ENCODE measurements at regions not wholly inside any gene's neighbourhood (a gene's known extent, or its start where the extent isn't known, plus 50 kb on each side); places are given as distances from the start of the nearest gene placed in this dataset.

DNA sequence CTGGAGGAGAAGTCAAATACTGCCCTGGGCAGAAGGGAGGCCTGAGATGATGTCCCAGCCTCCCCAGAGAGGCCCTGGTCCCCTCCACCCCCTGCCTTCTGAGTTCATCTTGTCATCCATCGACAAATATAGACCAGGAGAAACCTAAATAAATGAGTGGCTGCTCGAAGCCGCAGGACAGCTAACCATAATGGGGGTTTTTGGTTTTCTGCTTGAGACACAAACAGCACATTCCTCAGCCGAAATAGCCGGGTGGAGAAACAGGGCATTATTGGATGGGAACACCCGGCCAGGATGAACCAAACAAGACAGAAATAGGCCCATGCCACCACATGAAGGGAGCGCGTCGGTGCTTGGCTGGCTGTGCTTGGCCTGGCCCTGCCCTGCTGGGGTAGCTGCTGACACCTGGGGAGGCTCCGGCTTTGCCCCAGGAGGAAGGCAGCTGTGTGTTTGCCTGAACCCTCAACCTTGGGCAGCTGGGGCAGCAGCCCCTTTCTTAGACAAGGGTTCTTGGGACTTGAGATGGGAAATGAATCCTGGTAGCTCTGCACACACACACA, 188.1 kb downstream of the IRX5 start:
- DNase-seq: no peak

GRCh38 chr16:55120408-55120807, 189.7 kb downstream of the IRX5 start:
- DNase-seq: no peak

DNA sequence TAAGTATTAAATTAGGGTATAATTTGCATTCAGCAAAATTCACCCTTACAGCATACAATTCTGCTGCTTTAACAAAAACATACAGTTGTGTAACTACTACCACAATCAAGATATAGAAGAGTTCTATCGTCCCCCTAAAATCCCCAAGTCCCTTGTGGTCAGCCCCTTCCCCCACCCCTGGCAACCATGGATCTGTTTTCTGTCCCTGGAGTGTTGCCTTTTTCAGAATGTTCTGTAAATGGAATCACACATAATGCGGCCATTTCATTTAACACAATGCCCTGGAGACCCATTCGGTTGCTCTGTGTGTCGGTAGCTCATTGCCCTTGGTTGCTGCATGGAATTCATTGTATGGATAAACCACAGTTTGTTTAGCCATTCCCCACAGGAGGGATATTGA, 190.2 kb downstream of the IRX5 start:
- no peak for DNase-seq

DNA sequence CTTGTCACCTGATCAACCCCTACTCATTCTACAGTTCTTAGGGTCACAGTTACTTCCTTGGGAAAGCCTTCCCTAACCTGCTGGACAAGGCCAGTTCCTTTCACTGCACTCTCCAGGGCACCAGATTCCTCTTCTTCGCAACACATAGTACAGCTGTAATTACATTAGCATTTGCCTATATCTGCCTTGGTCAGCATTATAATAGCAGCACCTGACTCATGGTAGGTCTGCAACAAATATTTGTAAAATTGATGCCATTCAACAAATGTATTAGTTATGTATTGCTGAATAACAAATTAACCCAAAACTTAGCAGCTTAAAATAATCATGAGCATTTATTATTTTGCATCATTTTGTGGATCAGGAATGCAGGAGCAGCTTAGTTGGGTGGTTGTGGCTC, 193.0 kb downstream of the IRX5 start:
- DNase-seq: no peak

DNA sequence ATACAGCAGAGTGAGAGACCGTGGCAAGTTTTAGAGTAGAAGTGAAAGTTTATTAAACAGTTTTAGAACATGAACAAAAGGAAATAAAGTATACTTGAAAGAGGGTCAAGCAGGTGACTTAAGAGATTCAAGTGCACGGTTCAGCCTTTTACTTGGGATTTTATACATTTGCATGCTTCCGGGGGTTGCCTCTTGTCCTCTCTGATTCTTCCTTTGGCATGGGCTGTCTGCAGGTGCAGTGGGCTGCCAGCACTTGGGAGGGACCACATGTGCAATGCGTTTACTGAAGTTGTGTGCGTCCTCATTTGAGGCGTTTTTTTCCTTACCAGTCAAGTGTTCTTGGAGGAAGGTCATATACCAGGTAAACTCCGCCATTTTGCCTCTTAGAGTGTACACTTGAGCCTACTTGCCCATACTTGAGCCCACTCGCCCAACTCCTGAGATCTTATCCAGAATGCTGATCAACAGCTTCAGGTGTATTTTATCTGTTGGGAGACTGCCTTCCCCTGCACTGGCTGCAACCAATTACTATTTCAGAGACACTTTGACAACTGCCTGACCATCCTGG, 195.2 kb downstream of the IRX5 start:
- no peak for DNase-seq

DNA sequence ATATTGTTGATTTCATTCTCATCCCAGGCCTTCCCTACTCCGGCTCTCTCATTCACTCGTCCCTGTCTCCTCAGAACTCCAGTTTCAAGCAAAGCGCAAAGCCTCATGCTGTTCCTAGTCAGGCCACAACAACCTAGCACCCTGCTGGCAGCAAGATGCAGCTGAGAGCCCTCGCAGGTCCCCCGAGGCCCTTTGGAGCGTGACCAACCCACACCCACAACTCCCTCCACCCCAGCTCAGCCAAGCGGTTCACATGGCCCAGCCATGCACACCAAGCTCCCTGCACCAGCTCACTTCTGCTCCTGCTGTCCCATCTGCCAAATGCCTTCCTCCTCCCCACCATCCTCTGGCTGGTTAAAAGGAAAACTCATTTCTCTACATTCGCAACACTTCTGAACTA, 195.8 kb downstream of the IRX5 start:
- no peak for DNase-seq

DNA sequence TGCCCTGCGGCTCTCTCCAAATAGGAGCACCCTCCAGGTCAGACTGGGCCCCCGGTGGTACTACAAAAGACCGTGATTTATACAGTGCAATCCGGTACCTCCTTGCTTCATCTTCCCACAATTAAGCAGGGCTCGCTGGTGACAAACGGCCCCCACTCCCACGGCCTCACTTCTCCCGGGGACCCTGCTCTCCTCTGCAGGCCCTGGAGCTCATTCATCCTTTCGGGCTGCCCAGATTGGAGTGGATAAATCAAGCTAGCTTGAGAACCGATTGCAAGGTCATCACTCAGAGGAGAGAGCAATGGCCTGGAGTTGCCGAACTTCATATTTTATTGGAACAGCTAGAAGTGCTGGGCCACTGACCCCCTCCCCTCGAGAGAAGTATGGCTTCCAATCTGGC, 193.5 kb upstream of the IRX6 start:
- DNase-seq: no peak

DNA sequence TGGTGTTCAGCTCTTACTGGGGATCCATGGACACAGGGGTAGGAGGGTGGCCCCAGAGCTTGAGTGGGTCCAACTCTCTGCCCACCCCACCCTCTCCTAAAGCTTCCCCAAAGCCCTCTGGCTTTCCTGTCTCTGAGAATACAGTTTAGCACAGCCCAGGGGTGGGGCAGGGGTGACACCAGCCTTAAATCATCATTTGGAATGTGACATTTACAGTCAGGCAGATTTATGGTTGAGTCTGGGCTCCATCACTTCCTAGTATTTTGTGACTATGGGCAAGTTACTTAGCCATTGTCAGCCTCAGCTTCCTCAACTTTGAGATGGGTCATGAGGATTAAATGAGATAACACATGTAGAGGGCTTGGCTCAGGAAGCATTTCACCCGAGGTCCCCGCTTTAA, 193.1 kb upstream of the IRX6 start:
- DNase-seq: no peak

GRCh38 chr16:55133654-55134053, 190.3 kb upstream of the IRX6 start:
- DNase-seq: no peak

DNA sequence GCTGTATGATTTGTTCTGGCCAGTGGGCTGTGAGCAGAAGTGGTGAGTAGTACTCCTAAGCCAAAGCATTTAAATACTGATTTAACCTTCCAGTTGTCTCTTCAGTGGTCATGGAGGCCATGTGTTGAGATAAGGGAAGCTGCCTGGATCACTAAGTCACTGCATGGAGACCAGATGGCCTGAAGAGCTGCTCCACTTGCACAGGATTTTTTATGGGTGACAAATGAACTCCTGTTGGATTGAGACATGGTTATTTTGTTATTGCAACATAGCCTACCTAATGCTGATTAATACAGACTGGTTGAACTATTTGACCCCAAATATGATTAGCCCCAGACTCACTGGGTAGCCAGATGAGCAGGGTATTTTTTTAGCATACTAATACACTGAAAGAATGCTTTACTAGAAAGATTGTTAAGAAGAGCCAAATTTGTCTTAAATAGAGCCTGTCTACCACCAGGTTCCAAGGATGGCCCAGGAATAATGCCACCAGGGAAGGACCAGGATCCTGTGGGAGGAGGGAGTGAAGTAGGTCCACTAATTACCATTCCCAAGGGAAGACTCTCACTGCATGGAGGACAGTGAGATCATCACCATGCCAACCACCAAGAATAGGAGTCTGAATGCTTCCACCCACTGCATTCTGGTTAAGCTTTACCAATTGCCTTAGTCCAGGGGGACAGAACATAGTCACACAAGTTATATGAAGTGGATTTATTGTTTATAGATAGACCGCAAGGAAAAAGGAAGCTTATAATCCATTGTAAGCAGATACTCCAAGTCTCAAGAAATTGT, 187.4 kb upstream of the IRX6 start:
- no peak for DNase-seq

GRCh38 chr16:55138298-55138697, 185.7 kb upstream of the IRX6 start:
- DNase-seq: no peak

- DNase-seq: no peak
Measured at GRCh38 chr16:55142405-55142804, 181.6 kb upstream of the IRX6 start.

- DNase-seq: no peak
Measured at GRCh38 chr16:55144651-55145050, 179.4 kb upstream of the IRX6 start.

DNA sequence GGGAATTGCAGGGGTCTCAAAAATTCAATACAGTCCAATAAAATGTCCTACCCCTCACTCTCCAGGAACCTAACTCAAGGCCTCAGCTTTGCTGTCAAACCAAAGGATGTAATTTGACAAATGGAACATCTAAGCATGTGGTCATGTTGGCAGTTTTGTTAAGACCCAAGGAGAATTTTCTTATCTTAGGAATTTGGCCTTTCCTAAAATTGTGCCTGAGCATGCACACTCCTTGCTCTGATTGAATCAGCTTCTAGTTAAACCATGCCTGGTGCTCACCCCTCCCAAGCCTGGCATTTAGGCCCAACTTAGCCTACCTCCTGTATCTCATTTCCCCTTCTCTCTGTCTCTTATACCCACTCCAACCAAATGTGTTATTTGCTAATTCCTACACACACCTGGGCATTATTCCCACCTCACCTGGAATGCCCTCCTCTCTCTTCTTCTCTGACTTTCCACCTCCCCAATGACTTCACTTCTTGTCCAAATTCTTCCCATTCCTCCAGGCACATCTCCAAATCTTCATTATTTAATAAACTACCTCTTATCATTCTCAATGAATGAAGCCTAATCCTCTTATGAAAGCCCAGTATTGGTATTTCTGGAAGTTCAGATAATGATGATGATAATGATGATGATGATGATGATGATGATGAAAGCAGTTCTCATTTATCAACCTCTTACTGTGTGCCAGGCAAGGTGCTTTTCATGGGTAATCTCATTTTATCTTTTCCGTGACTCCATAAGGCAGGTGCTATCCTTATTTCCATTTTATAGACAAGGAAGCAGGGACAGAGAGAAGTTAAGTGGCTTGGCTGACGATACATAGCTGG, 178.0 kb upstream of the IRX6 start:
- DNase-seq: no peak

GRCh38 chr16:55146966-55147365, 177.0 kb upstream of the IRX6 start:
- peak; percentile 1 for DNase-seq

DNA sequence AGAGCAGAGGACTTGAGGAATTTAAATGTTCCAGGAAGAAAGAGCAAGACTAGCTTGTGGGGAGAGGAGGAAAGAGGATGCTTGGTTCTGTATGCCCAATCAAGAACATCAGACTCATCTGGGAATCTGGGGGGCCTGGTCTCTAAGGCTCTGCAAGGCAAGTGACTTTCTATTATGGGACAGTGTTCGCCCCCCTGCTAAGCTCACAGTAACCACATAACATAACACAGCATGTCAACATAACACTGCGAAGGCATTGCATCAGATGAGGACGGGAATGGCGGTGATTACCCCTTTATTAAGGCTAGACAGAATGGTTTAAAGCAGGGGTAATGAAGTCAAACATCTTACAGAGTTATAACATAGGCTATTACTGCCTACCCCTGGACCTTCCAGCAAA, 176.6 kb upstream of the IRX6 start:
- DNase-seq: no peak

DNA sequence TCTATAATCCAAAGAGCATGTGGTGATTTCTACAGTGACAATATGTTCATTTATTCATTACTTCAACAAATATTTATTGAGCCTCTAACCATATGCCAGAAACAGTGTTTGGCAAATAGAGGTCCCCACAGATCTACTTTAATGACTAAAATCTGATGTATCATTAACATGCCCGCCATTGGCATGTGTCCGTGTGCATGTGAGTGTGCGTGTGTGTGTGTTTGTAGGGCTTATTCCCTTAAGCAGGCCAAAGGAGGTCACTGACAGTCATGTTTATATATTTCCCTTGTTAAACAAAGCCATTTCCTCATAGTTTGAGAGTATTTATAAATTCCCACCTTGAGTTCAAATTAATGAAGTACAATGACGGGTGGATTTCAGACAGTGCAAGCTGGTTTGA, 174.4 kb upstream of the IRX6 start:
- no peak for DNase-seq

- DNase-seq: no peak
Measured at GRCh38 chr16:55151561-55152305, 172.3 kb upstream of the IRX6 start.

DNA sequence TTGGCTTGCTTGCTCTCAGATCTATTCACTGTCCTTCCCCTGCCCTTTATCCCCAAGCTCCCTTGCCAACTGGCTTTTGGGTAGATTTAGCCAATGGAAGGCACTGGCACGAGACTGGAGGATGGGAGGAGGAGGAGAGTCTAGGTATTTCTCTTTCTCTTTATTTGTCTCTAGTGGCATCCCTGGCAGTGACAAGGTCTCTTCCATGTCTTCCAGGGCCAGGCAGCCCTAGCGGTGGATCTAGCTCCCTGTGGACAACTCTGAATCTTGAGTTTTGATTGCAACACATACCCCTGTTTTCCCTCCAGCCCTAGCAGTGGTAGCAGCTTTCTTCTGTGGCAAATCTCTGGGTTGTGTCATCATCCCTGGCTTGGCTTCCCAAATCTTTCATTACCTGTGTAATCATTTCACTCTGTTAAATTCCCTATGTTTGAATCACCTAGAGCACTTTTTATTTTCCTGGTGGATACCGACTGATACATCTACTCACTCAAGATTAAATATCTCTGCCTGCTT, 171.1 kb upstream of the IRX6 start:
- no peak for DNase-seq

DNA sequence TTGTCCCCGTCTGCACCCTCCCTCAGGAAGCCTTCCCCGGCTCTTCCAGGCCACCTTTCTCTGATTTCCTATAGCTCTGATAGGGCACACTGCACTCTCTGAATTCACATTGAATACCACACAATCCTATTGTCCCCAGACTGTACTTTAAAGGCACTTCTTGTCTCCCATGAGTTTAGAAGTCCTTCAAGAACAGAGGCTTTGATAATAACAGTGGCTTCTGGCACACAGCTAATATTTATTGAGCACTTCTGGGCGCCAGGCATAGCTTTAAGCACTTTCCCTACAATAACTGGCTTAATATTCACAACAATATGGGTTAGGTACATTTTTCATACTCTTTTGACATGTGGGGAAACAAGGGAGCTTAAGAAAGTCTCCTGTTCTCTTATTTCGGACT, 169.7 kb upstream of the IRX6 start:
- no peak for DNase-seq

DNA sequence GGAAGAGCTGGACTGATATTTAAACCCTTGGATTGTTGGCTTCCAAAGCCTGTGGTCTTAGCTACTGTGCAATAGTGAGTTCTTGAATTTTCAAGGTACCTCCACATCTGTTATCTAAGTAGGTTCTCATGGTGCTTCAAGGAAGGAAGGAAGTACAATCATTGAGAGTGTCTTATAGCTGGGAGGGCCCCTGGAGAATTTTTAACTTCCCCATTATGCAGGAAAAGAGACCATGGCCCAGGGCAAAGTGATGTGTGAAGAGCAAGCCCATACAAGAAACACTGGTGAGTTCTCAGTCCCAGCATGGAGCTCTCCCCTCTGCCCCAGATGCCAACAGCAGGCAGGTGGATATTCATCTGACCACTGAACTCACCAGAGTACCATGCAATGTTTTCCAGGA, 169.0 kb upstream of the IRX6 start:
- no peak for DNase-seq

DNA sequence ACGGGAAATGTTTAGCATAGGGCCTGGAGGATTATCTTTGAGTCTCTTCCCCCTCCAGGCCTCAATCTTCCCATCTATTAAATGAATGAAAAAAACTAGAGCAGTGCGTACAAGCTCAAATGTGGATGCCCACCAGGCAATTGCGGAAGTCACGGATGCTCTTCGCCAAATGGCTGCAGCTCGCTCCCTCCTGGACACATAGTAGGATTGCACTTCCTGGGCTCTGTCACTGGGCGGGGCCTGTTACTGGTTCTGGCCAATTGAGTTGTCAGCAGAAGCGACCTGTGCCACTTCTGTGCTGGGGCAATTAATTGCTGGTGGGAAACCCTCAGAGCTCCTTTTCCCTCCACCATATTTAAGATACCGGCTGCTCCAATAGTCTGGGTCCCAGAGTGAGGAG, 168.2 kb upstream of the IRX6 start:
- DNase-seq: no peak

GRCh38 chr16:55169780-55170179, 154.2 kb upstream of the IRX6 start:
- no peak for DNase-seq

All from hindlimb muscle (tissue), 1 donor.